GM23338 (cell line): ENCODE measurements at regions not wholly inside any gene's neighbourhood (a gene's known extent, or its start where the extent isn't known, plus 50 kb on each side); places are given as distances from the start of the nearest gene placed in this dataset.

Experiments
- ATAC-seq: fragments of 200-7000 bp; cut with Tn5 transposase; 3 replicates; pipeline ENCODE4 v1.9.1; 2020
- DNase-seq: peaks from one replicate; pipeline ENCODE4 v3.0.0-alpha.2; 2015; ENCODE audit warnings: low spot score
- H2AFZ ChIP-seq: fragments of 200-600 bp; sonication (generic); 2 replicates; pipeline ENCODE4 v1.8.0; 2016; ENCODE audit warnings: antibody characterized with exemption, mild to moderate bottlenecking, moderate library complexity
- H3F3A ChIP-seq: fragments of 200-600 bp; sonication (generic); replicated peaks from 2 replicates; pipeline ENCODE4 v1.8.0; 2017; ENCODE audit warnings: antibody characterized with exemption, mixed run types, low read depth
- H3K27ac ChIP-seq: fragments of 200-600 bp; sonication (generic); 2 replicates; pipeline ENCODE4 v1.6.1; 2016; ENCODE audit warnings: low read depth
- H3K27me3 ChIP-seq: fragments of 200-600 bp; sonication (generic); 2 replicates; pipeline ENCODE4 v1.8.0; 2016; ENCODE audit warnings: mild to moderate bottlenecking, mixed run types, moderate library complexity; ENCODE audit not compliant: insufficient read depth
- H3K36me3 ChIP-seq: fragments of 200-600 bp; sonication (generic); 2 replicates; pipeline ENCODE4 v1.8.0; 2016; ENCODE audit warnings: mild to moderate bottlenecking; ENCODE audit not compliant: insufficient read depth
- H3K4me1 ChIP-seq: fragments of 200-600 bp; sonication (generic); 2 replicates; pipeline ENCODE4 v1.8.0; 2016; ENCODE audit warnings: mild to moderate bottlenecking, moderate library complexity; ENCODE audit not compliant: insufficient read depth
- H3K4me2 ChIP-seq: fragments of 200-600 bp; sonication (generic); 2 replicates; pipeline ENCODE4 v1.7.1; 2017; ENCODE audit warnings: mixed run types
- H3K4me3 ChIP-seq: fragments of 200-600 bp; sonication (generic); 2 replicates; pipeline ENCODE4 v1.6.1; 2016; ENCODE audit warnings: mixed run types
- H3K79me2 ChIP-seq: fragments of 200-600 bp; sonication (generic); replicated peaks from 2 replicates; pipeline ENCODE4 v1.8.0; 2017; ENCODE audit warnings: mild to moderate bottlenecking; ENCODE audit not compliant: insufficient read depth
- H3K9me2 ChIP-seq: fragments of 200-600 bp; sonication (generic); 2 replicates; pipeline ENCODE4 v1.8.0; 2017; ENCODE audit not compliant: insufficient read depth
- H4K20me1 ChIP-seq: fragments of 200-600 bp; sonication (generic); replicated peaks from 2 replicates; pipeline ENCODE4 v1.8.0; 2017; ENCODE audit warnings: mild to moderate bottlenecking; ENCODE audit not compliant: insufficient read depth
- H3K27ac Mint-ChIP-seq: 2 replicates; pipeline ENCODE4 v1.8.0; 2020; ENCODE audit warnings: inconsistent platforms, mild to moderate bottlenecking, moderate library complexity, mixed read lengths
- H3K27me3 Mint-ChIP-seq: 3 replicates; pipeline ENCODE4 v1.8.0; 2022; ENCODE audit warnings: low read depth, mild to moderate bottlenecking, moderate library complexity, mixed read lengths, inconsistent platforms; ENCODE audit not compliant: insufficient read depth, poor library complexity
- H3K36me3 Mint-ChIP-seq: 3 replicates; pipeline ENCODE4 v1.8.0; 2021; ENCODE audit warnings: low read depth, mild to moderate bottlenecking, inconsistent platforms, moderate library complexity, mixed read lengths
- H3K4me1 Mint-ChIP-seq: 3 replicates; pipeline ENCODE4 v1.8.0; 2020; ENCODE audit warnings: mild to moderate bottlenecking, inconsistent platforms, mixed read lengths
- H3K4me3 Mint-ChIP-seq: 3 replicates; pipeline ENCODE4 v1.8.0; 2021; ENCODE audit warnings: moderate library complexity, mild to moderate bottlenecking, inconsistent platforms, mixed read lengths
- H3K9me3 Mint-ChIP-seq: 3 replicates; pipeline ENCODE4 v1.8.0; 2020; ENCODE audit warnings: moderate library complexity, mild to moderate bottlenecking, inconsistent platforms, mixed read lengths
- CREB1 ChIP-seq: fragments of 250-450 bp; sonication (Bioruptor Pico); IDR thresholded peaks from 2 replicates; pipeline ENCODE4 v1.5.0; 2020; ENCODE audit warnings: low read depth, mild to moderate bottlenecking, moderate library complexity
- CTCF ChIP-seq, 2 experiments: fragments of 200-600 bp in 1 of 2; sonication (generic) in 1 of 2; conservative IDR thresholded peaks; 2 replicates each; pipeline versions ENCODE4 v1.5.1 to v1.6.1; 2016 to 2017; ENCODE audit warnings: antibody characterized with exemption in 2 of 2, low read depth in 2 of 2, mild to moderate bottlenecking in 2 of 2, moderate library complexity in 1 of 2
- ETS1 ChIP-seq: IDR thresholded peaks from 2 replicates; pipeline ENCODE4 v1.6.1; 2016; ENCODE audit warnings: antibody characterized with exemption
- EZH2 ChIP-seq: fragments of 200-600 bp; sonication (generic); IDR thresholded peaks from one replicate; pipeline ENCODE4 v1.8.0; 2017; ENCODE audit warnings: antibody characterized with exemption, mild to moderate bottlenecking, low read depth; ENCODE audit not compliant: unreplicated experiment
- EZH2phosphoT487 ChIP-seq: fragments of 200-600 bp; sonication (generic); IDR thresholded peaks from one replicate; pipeline ENCODE4 v1.8.1; 2018; ENCODE audit warnings: antibody characterized with exemption; ENCODE audit not compliant: unreplicated experiment
- NANOG ChIP-seq: IDR thresholded peaks from 2 replicates; pipeline ENCODE4 v1.6.1; 2016; ENCODE audit warnings: antibody characterized with exemption, borderline replicate concordance
- POLR2AphosphoS5 ChIP-seq: IDR thresholded peaks from 2 replicates; pipeline ENCODE4 v1.6.1; 2016; ENCODE audit warnings: antibody characterized with exemption, low read depth
- REST ChIP-seq: IDR thresholded peaks from one replicate; pipeline ENCODE4 v1.6.1; 2018; ENCODE audit warnings: antibody characterized with exemption; ENCODE audit not compliant: unreplicated experiment
- STAT1 ChIP-seq: IDR thresholded peaks from one replicate; pipeline ENCODE4 v1.6.1; 2016; ENCODE audit warnings: antibody characterized with exemption; ENCODE audit not compliant: unreplicated experiment
- ZNF114 ChIP-seq: fragments of 250-450 bp; sonication (Bioruptor Pico); IDR thresholded peaks from 2 replicates; pipeline ENCODE4 v1.5.0; 2020; ENCODE audit warnings: mild to moderate bottlenecking, moderate library complexity
- ZNF331 ChIP-seq: fragments of 250-450 bp; sonication (Bioruptor Pico); IDR thresholded peaks from 2 replicates; pipeline ENCODE4 v1.5.0; 2020; ENCODE audit warnings: low read depth, mild to moderate bottlenecking, moderate library complexity

GRCh38 chr3:83096-83495, 113.5 kb upstream of the CHL1 start (continued):
- no peak for TF ChIP-seq ZNF331 (CRISPR knock-in tag)
- no peak for TF ChIP-seq POLR2AphosphoS5
- no peak for TF ChIP-seq STAT1
- no peak for TF ChIP-seq ETS1
- TF ChIP-seq CTCF (conservative IDR thresholded peaks at IDR 0.05; ENCODE audit: low read depth in 2 of 2) = no peak
- TF ChIP-seq REST = no peak
- TF ChIP-seq NANOG = no peak

- H2AFZ ChIP-seq = no peak overlapping the region
- Mint-ChIP-seq H3K4me3 (no peak overlapping the region), H3K27me3 (no peaks in the 10 kb centered on the region), H3K4me1 (no peaks in the 10 kb centered on the region), H3K27ac (no peak overlapping the region), H3K9me3 (peaks cover 98% of the 10 kb centered on the region), H3K36me3 (peaks cover 41% of the 10 kb centered on the region)
- ATAC-seq = no peak
- H3K79me2 ChIP-seq = no peaks in the 10 kb centered on the region
- 0 out of 2 replicates have a peak, but pooled peaks cover 8% of the 10 kb centered on the region for H3K9me2 ChIP-seq
- no peaks in the 10 kb centered on the region for H3K36me3 ChIP-seq
- no peak overlapping the region for H3K27ac ChIP-seq
- DNase-seq = no peak
- no peaks in the 10 kb centered on the region for H3K27me3 ChIP-seq
- no peaks in the 10 kb centered on the region for H4K20me1 ChIP-seq
- H3K4me2 ChIP-seq = no peak overlapping the region
- H3F3A ChIP-seq = no peaks in the 10 kb centered on the region
- no peaks in the 10 kb centered on the region for H3K4me1 ChIP-seq
- H3K4me3 ChIP-seq = no peak overlapping the region
- TF ChIP-seq CREB1 (CRISPR knock-in tag) = no peak
- TF ChIP-seq CTCF (conservative IDR thresholded peaks at IDR 0.05; ENCODE audit: low read depth in 2 of 2) = no peak
- TF ChIP-seq EZH2phosphoT487 = no peak
- TF ChIP-seq ZNF331 (CRISPR knock-in tag) = no peak
- TF ChIP-seq POLR2AphosphoS5 = no peak
- TF ChIP-seq EZH2 = no peak
- no peak for TF ChIP-seq ZNF114
- no peak for TF ChIP-seq REST
- TF ChIP-seq NANOG = no peak
- no peak for TF ChIP-seq ETS1
These were observed 111.4 kb upstream of the CHL1 start for GRCh38 chr3:85180-85579.
